Neural cell (in vitro differentiated cells): ENCODE measurements at regions not wholly inside any gene's neighbourhood (a gene's known extent, or its start where the extent isn't known, plus 50 kb on each side); places are given as distances from the start of the nearest gene placed in this dataset.

Experiments used
- EP300 ChIP-seq: fragments of 450-650 bp; conservative IDR thresholded peaks from 2 replicates; pipeline ENCODE4 v1.6.1; 2014; ENCODE audit warnings: antibody characterized with exemption, mild to moderate bottlenecking, moderate library complexity; ENCODE audit not compliant: poor library complexity, severe bottlenecking
- EZH2 ChIP-seq: fragments of 200-600, 300-800 bp; shearing (Covaris generic), sonication (generic); IDR thresholded peaks from 2 replicates; pipeline ENCODE4 v1.6.1; 2014; ENCODE audit warnings: antibody characterized with exemption, low read length, borderline replicate concordance, mild to moderate bottlenecking; ENCODE audit not compliant: insufficient read depth, poor library complexity, severe bottlenecking
- SMC3 ChIP-seq: fragments of 450-650 bp; conservative IDR thresholded peaks from 2 replicates; pipeline ENCODE4 v1.6.1; 2014; ENCODE audit warnings: antibody characterized with exemption, mild to moderate bottlenecking, moderate library complexity; ENCODE audit not compliant: poor library complexity
- TF ChIP-seq, protein P1 (sequence below): fragments of 450-650 bp; IDR thresholded peaks from 2 replicates; pipeline ENCODE4 v1.5.1; 2014; ENCODE audit warnings: antibody characterized with exemption, mild to moderate bottlenecking, moderate library complexity; ENCODE audit not compliant: poor library complexity, severe bottlenecking

DNA sequence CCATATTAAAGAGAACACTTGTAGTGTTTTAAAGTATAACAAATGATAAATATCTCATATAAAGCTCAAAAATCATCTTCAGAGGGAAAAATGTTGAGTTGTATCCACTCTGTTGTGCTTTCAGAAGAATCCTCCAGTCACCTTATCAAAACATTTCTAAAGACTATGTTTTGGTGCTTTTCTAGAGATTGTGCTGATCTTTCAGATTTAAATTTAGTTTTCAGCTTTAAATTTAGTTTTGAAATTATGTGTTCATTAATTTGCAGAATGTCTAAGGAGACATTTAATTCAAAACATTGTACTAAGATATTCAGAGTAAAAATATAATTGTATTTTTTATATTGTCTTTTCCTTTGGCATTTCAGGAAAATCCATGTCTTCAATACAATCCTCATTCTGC, 303.1 kb upstream of the KYNU start:
- TF ChIP-seq EZH2: no peak
- TF ChIP-seq SMC3: no peak
- TF ChIP-seq EP300: no peak
- TF ChIP-seq, protein P1, sequence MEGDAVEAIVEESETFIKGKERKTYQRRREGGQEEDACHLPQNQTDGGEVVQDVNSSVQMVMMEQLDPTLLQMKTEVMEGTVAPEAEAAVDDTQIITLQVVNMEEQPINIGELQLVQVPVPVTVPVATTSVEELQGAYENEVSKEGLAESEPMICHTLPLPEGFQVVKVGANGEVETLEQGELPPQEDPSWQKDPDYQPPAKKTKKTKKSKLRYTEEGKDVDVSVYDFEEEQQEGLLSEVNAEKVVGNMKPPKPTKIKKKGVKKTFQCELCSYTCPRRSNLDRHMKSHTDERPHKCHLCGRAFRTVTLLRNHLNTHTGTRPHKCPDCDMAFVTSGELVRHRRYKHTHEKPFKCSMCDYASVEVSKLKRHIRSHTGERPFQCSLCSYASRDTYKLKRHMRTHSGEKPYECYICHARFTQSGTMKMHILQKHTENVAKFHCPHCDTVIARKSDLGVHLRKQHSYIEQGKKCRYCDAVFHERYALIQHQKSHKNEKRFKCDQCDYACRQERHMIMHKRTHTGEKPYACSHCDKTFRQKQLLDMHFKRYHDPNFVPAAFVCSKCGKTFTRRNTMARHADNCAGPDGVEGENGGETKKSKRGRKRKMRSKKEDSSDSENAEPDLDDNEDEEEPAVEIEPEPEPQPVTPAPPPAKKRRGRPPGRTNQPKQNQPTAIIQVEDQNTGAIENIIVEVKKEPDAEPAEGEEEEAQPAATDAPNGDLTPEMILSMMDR: no peak
